RPMI8226 (cell line): ENCODE measurements at regions not wholly inside any gene's neighbourhood (a gene's known extent, or its start where the extent isn't known, plus 50 kb on each side); places are given as distances from the start of the nearest gene placed in this dataset.

Source experiments
- DNase-seq: peaks from one replicate; pipeline ENCODE4 v3.0.0-alpha.2; 2015

DNA sequence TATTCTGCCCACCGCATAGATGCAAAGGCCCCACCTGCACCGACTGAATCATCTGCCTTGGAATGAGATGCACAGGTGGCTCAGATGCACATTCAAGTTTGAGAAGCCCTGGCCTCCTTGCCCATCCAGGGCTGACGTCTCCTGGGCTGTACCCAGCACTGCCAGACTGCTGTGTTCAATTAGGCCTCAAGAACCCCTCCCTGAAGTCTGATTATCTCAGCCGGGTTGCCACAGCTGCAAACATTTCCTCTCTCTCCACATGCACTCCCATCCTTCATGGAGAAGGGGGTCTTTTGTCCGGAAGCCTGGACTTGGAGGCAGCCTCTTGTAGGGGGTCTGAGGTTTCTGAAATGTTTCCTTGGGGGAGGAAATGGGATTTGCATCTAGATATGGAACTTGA is 459.4 kb upstream of the PROK2 start:
- no peak for DNase-seq

DNA sequence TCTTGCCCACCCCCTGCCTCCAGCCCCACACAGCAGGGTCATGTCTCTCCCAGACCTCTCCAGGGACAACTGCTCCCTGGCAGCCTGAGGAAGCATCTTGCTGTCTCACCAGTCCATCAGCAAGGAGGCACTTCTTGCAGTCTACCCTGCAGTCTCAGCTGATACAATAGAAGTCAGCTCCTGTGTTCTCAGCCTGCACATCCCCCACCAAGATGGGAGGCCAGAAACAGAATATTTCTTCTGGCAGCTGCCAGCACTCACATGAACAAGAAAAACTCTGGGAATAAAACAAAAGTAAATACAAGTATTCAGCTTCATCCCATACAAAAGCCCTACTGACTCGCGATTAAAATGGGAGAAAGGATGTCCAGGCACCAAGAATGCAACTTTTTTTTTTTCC is 457.4 kb upstream of the PROK2 start:
- no peak for DNase-seq

DNA sequence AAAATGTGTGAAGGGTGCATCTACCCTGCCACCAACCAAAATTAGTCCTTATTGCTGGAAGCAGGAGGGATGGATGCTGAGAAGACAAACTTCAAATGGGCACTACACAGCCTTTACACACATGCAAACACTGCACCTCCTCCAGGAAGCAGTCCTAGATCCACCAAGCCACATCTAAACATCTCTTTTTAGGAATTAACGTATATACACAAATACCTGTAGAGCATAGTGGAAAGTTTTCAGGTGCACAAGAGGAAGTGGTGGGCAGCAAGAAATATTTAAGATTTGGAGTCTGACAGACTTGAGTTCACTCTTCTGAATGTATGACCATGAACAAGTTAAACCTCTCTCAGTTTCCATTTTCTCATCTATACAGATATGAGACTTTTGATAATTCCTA is 456.6 kb upstream of the PROK2 start:
- no peak for DNase-seq

DNA sequence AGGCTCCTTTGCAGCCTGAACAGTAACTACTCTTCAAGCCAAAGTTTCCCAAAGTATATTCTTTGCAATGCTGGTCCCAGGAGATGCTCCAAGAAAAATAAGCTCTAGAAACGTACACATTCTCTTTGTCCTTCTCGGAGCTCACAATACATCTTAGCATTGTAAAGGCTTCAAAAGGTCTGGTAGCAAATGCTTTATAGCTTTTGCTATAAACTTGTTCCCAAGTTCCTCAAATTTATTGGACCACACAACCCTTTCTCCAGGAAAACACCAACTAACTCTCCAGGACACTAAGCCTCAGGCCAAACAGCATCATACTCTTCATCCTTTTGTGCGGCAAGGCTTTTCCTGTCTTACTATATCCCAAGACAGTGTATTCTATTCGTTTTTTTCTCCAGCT is 455.6 kb upstream of the PROK2 start:
- DNase-seq: no peak

DNA sequence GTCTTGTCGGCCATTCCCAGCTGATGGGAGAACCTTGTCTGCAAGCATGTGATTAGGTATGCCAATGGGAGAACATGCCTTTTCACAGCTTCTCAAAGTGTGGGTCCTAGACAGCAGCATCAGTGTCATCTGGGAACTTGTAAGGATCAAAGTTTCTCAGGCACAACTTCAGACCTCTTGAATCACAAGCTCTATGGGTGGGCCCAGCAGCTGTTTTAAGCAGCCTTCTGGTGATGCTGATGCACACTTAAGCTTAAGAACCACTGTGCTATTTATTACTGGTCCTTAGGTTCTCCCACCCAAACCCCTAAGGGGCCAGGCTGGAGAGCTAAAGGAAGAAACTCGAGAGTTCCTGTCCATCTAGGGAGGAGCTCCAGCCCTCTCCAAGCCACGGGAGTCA is 453.9 kb upstream of the PROK2 start:
- no peak for DNase-seq

DNA sequence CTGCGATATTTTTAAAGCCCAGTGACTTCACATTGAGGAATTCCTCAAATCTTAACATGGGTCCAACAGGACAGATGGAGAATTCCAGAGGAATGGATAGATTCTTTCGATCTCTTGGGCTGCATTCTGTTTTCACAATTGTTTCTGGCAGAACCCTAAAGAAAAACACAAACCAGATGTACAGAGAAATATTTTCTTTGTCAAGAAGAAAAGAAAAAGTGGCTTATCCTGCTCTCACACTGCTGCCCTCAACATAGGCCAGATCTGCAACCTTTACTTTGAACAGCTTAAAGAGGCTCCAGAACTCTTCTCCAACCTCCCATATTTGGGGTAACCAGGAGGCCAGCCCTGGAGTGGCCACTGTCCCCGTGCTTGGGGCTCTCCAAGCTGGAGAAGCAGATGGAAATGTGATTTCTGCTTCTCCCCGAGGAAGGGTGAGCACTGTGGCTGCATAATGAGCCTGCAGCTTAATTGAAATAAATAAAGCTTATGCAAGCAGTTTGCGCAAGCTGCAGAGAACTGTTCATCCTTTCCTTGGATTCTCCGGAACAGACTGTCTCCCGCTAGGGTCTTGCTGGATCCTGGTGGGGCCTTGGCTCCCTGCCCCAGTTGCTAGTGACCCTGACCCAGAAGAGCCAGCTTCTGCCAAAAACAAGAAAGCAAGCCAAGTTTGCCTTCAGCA is 453.2 kb upstream of the PROK2 start:
- DNase-seq: no peak

DNA sequence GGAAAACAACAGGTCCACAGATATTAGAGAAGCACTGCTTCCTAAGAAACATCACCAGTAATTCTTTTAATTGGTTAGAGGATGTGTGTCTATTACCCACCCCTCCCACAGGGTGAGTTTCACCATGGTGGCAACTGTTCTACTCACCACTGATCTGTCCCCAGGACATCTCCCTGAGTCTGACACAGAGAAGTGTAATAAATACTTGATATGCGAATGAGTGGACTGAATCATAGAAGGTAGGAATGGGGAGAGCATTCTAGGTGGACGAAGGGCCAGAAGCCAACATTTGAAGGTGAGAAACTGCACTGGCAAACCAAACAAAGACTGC is 452.7 kb upstream of the PROK2 start:
- DNase-seq: no peak

DNA sequence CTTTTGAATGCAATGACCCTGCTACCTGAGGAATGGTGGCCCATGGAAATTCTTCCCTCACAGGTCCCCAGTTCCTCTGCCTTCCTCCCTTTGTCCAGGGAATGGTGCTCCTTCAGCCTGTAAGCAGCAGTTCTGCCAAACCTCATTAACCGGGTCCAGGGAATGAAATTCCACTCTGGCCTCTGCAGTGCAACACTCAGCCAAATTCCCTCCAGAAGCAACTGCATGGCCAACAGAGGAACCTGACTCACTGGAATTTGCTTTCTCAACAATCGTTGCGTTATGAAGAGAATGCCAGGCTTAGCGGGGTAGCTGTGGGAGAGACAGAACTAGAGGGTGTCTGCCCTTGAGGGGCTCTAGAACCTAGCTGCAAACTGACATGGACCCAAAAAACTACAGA is 449.4 kb upstream of the PROK2 start:
- no peak for DNase-seq

DNA sequence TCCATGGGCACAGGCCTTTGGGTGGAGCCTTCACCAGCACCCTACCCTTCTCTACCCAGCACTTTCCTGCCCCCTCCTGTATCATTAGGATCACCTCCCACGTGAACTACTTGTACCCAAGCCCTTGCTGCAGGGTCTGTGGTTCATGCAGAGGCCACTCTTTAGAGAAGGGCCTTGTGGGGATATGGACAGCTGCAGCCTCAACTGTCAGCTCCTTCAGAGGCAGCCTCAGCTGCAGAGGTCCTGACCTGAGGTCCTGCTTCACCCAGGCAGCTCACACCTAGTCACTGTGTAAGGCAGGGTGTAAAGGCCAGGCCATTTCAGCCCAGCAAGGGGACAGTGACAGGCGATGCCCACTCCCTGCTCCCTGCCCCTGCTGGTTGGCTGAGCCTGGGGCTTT is 448.6 kb upstream of the PROK2 start:
- no peak for DNase-seq

DNA sequence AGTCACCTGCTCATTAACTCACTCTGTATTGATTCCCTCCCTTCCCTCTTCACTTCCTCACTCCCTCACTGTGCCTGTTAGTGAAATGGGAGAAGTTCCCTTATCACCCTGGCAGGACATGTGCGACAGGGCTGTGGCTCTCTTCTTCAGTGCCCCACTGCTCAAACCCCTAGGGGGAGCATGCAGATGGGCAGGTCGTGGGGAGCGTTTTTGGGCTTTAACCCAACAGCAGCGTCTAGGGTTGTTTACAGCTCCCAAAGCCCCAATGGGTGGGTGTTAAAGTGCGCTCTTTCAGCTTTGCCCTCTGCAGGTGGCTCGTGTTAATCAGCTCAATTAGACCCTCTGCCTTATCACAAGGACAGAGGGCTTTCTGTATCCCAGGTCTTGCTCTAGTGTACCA is 447.8 kb upstream of the PROK2 start:
- no peak for DNase-seq

DNA sequence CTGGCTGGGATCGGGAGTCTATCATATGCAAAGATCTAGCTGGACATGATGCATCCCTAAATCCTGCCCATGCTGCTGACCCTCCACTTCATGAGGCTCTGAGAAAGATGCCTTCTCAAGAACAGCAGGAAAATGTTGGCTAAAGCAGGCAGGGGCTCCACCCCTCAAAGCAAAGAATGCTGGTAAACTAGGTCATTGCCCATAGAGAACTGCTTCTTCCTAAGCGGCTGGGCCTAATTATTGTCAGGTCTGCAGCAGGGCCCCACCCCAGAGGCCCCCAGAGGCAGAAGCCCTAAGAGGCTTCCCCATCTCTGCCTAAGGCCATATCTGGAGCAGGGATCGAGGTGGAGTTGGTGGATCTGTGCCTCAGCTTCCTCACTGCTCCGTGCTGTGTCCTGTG is 447.4 kb upstream of the PROK2 start:
- no peak for DNase-seq

DNA sequence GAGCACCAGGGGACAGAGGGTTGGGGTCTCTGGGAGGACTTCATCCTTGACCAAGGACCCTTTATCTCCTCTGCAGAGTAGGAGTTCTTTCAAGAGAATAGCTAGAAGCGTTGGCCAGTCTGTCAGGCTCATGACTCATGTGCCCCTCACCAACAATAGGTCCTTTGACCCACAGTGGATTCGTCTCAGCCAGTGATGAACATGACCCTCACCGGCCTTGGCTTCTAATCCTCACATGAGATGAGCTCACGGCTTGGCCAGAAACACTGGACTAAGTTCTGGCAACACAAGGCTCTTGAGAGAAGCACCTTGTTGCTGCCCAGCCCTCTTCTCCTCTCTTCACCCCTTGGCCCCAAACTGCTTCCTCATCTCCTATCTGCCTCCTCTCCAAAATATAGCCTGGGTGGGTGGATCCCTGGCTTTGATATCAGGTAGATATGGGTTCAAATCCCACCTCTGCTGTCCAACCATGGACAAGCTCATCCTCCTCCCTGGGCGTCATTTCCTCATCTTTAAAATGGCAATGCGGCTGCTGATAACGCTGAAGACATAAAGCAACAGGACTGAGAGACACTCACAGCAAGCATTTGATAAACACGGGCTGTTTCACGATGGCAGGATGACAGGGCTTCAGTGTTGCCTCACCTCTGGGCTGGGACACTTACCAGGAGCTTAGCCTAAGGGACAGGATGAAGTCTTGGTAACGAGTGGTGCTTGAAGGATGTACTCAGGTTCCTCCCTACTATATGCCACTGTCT is 446.7 kb upstream of the PROK2 start:
- DNase-seq: no peak

DNA sequence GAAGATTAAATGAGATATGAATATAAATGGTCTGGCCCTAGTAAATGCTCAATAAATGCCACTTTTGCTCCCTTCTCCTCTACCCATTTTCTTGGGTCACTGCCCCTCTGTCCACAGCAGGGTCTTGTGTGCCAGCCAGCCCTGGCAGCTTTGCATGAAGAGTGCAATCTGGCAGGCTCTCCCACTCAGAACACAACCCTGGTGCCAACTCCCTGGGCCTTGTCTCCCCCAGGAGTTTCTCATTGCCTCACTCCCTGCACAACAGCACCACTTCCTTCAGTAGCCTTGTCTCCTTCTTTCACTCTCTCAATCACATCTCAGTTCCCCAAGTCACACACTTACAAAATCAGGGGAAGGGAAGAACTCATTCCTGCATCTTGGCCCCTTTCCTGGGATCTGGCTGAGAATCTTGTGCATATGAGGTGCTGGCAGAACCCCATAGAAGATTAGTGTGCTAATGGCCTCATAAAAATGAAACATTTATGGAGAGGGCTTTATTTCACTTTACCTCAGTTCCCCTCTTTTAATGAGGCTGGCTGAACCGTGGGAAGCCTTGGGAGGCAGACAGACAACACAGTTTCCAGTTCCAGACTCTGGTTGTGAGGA is 445.9 kb upstream of the PROK2 start:
- DNase-seq: no peak

DNA sequence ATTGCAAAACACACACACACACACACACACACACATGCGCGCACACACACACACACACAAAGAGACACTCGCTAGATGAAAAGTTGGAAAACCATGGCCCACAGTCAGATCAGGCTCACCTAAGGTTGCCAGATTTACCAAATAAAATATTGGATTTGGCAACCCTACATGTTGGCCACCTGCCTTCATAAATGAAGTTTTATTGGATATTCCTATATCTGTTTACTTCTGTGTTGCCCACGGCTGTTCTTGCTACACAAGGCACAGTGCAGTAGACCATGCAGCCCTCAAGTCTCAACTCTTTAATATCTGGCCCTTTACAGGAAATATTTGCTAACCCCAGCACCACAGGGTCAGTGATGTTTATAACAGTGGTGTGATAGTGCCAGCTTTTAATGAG is 445.0 kb upstream of the PROK2 start:
- no peak for DNase-seq

DNA sequence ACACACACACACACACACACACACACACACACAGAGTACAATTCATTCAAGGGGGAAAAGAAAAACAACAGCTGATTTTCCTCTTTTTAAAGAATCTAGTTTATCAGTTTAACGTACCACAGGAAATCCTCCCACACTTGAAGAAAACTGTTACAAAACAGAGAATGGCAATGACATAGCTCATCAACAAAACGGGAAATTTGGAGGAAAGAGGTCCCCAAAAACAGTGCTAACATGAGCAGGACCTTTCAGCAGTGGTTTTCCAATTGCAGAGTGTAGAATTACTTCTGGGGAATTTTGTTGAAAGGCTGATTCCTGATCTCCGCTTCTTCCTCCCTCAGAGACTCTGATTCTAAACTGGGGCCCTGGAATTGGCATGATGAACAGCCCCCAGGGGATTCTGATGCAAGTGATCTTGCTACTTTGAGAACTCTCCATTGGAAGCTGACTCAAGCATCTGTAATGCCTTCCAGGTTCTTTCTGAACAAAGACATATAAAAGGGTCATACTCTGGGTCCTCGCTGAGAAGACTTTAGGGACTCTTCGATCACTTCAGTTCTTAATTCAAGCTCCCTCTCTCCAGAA is 442.6 kb upstream of the PROK2 start:
- DNase-seq: no peak

DNA sequence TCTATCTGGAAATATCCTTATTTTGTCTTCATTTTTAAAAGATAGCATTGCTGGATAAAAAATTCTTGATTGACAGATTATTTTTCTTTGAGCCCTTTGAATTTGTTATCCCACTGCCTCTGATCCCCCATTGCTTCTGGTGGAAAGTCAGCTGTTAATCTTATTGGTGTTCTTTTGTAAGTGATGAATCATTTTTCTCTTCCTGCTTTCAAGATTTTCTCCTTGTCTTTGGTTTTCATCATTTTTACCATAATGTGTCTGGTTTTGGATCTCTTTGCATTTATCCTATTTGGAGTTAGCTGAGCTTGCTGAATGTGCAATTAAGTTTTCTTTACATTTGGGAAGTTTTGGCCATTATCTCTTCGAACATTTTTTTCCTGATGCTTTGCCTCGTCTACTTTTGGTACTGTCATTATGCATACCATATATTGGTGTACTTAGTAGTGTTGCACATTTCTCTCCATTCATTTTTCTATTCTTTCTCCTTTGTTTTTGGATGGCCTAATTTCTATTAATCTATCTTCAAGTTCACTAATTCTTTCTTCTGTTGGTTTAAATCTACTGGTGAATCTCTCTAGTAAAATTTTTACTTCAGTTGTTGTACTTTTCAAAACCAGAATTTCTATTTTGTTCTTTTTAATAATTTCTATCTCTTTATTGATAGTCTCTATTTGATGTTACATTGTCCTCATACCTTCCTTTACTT is 440.0 kb upstream of the PROK2 start:
- DNase-seq: no peak

DNA sequence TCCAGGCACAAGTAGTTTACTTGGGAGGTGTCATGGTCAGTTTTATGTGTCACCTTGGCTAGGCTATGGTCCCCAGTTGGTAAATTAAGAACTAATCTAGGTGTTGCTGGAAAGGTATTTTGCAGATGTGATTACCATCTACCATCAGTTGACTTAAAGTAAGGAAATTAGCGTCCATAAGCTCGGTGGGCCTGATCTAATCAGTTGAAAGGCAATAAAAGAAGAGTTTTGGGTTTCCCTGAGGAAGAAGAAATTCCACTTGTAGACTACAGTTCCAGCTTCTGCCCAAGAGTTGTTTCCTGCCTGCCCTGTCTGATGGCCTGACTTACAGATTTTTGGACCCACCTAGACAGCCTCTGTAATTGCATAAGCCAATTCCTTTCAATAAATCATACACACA is 438.7 kb upstream of the PROK2 start:
- DNase-seq: no peak

DNA sequence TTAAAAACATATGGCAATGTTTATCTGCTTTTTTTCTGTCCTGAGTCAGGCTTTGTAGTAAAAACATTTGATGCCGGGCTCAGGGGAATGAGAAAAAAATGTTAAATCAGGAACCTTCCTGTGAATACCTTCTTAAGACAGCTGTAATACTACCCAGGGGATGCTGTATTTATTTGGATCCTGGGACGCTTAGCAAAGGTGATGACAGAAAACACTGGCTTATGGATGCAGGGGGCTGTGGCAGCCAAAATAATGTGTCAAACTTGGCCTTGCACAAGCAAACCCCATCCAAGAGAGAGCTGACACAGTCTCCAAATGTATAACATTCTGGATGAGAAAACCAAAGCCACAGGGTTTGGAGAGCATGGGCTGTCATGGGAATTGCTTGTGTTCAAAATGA is 438.2 kb upstream of the PROK2 start:
- no peak for DNase-seq

DNA sequence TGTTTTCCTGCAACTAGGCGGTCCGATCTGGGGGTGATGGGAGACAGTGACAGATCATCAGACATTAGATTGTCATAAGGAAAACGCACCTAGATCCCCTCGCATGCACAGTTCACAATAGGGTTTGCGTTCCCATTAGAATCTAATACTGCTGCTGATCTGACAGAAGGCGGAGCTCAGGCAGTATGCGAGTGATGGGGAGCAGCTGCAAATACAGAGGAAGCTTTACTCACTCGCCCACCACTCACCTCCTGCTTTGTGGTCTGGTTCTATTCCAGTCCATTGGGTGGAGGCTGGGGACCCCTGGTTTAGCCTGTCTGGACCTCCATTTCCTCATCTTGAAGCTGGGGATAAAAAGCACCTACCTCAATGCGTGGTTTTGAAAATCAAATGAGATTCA is 437.5 kb upstream of the PROK2 start:
- no peak for DNase-seq

DNA sequence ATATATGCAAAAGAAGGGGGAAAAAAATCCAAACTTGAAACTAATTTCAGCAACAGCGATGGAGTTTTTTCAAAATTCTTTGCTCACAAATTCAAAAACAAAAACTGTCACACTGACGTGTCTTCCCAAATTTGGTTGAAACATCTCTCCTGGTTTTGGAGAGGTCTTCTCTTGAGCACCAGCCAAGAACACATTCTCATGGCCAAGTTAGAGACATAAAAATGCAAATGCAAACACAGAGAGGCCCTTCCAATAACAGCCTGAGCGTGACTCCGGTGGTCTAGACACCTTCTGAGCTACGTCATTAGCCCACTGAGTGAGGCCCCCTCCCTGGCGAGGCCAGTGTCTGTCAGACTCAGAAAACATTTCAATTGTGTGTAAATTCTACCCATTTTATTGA is 436.0 kb upstream of the PROK2 start:
- no peak for DNase-seq

DNA sequence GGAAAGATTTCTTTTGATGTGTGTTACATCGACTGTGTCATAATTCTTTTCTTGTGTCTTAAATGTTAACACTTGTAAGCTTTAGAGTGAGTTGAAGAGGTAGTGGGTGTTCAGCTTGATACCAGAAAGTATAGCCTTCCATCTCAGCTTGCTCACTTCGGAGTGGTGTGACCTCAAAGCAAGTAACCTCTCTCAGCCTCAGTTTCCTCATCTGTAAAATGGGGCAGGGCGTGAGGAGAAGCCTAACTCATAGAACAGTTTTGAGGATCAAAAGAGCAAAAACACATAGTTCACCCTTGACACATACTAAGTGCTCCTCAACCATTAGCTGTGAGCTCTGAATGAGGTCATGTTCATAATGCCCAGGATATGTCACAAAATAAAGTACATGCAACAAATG is 434.8 kb upstream of the PROK2 start:
- DNase-seq: no peak

DNA sequence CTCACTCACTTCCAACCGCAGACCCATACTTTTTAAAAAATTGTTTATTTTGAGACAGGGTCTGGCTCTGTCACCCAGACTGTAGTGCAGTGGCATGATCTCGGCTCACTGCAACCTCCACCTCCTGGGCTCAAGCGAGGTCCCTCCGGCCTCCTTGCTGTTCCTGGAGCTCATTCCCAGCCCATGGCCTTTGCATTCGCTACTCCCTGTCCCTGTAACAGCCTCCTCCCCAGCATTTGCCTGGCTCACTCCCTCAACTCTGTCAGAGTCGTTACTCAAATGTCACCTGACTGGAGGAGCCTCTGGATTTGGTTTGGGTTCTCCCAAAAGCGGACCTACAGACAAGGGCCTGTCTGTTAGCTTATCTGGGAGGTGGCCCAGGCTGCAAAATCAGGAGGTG is 432.6 kb upstream of the PROK2 start:
- DNase-seq: no peak

DNA sequence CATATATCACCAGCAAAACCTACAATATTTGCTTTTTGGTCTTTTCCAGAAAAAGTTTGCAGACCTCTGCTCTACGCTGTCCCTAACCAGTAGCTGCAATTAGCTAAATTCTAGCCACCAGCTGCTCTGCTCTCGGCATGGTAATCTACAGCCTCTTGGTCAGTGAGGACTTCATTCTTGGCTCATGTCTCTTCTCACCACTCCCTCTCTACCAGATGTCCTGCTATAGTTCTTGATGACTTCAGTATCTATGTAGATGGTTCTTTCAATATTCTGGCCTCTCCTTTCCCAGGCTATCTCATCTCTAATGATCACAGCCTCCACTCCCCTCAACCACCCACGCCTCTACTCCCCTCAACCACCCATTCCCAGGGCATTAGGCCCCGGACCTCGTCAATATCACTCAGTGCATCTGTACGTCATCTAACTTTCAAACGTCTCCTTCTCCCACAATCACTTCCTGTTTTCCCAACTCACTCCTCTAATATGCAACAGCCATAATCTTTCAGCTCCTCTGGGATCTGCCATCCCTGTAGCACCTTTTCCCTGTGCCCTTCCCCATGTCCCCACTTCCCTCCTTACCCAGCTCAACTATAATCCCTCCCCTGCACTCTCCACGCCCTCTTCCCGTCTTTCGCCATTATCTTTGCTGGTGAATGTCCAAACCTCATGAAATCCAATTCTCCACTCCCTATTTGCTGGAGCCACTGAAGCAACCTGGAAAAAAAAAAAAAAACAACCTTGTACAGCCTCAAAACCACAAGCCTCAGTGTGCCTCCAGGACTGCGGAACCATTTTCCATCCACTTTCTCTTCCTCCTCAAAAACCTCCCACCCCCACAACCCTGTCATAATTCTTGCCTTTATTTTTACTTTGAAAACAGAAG is 429.4 kb upstream of the PROK2 start:
- DNase-seq: no peak
